Fibroblast of skin of abdomen (primary cell): ENCODE measurements at regions not wholly inside any gene's neighbourhood (a gene's known extent, or its start where the extent isn't known, plus 50 kb on each side); places are given as distances from the start of the nearest gene placed in this dataset.
"Not testable (repeated sequence)": the region's sequence is repeated elsewhere in the genome, so short reads cannot be mapped to it uniquely, and the experiment has no call there.

Source experiments
- DNase-seq: peaks from one replicate; pipeline ENCODE4 v3.0.0-alpha.2; 2013

DNA sequence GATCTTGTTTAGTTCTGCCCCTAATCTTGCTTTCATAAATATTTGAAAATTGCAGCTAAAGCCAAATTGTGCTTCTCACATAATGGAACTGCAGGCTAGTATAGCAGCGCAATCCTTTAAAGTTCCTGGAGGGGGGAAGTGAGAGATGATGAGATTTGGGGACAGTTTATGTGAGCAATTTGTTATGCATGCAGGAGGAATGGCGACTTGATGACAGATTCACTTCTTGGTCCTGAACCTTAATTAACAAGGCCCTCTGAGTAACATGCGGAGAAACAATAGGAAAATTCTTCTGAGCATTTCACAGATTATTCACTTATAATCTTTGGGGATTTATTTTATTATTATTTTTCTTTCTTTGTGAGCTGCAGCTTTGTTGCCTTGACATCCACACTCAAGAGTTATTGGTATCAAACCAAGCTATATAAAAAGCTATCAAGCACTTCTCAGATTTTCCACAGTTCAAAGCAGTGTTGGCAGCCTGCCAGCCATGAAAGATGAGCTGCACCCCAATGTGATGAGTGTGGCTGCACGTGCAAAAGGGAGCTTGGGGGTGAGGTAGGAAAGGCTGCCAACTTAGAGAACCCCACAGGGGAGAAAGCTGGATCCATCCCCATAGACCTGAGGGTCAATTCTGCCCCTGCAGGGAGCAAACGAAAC lies 1662.2 kb upstream of the FLRT2 start:
- peak; percentile 56 for DNase-seq

GRCh38 chr14:83870546-83871270 lies 1659.2 kb upstream of the FLRT2 start:
- DNase-seq: no peak

- no peak for DNase-seq
Measured at GRCh38 chr14:83873669-83874068, 1656.3 kb upstream of the FLRT2 start.

DNA sequence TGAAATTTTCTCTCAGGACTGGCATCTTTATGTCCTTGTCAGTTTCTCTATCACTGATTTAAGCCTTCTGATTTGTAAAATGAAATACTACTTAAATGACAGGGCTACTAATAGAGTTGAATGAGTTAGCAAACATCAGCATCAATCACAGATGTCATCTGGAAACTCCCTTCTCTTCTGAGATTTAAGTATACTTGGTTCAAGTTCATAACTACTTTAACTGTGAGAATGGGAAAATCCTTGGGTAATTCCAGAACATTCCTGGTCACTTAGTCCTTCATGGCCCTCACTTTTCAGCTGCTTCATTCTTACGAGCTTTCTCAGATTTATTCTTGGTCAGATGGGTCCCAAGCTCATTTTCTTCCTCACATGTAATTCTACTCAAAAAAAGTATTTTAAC lies 1655.3 kb upstream of the FLRT2 start:
- DNase-seq: peak; percentile 74

DNA sequence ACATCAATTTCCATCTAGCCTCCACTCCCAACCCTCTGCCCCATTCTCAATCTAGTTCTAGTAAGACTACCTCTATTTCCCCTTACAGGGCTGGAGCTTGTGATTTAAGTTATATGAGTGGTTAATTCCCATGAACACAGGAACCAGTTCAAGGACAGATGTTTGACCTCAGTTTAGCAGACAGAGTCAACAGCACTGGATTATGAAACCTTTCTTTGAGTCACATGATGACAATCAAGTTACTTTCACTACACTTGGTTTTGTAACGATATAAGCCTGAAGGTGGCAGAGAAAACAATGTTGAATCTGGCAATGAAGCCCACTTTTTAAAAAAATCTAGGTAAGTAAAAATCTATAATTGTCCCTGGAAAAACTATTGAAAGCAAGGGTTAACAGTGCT lies 1646.2 kb upstream of the FLRT2 start:
- no peak for DNase-seq

- DNase-seq: no peak
Measured at GRCh38 chr14:83885837-83886293, 1644.1 kb upstream of the FLRT2 start.

DNA sequence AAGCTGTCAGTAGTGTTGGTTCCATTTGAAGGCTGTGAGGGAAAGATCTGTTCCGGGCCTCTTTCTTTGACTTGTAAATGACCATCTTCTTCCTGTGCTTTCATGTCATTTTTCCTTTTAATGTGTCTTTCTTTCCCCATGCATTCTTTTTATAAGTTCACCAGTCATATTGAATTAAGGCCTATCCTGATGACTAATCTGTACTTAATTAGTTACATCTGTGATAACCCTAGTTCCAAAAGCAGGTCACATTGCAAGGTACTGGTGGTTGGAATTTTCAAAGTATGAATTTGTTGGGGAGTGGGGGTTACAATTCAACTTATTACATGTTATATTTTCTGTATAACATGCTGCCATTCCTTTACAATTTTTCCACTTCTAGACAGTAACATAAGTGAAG lies 1642.1 kb upstream of the FLRT2 start:
- DNase-seq: peak; percentile 69

DNA sequence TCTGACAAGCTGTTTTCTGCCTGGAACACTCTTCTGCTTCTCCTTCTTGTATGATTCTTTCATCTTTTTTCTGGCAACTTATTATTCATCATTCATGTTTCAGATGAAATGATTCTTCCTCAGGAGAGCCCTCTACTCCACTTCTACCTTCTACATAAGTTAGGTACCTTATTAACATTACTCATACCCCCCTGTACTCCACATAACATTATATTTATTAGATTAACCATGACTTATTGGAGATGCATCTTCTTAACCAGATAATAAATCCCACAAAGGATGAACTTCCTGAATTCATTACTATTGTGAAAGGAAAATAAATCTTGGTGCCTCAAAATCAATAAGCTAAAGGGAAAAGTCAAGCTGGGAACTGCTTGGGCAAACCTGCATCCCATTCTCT lies 1636.5 kb upstream of the FLRT2 start:
- no peak for DNase-seq

DNA sequence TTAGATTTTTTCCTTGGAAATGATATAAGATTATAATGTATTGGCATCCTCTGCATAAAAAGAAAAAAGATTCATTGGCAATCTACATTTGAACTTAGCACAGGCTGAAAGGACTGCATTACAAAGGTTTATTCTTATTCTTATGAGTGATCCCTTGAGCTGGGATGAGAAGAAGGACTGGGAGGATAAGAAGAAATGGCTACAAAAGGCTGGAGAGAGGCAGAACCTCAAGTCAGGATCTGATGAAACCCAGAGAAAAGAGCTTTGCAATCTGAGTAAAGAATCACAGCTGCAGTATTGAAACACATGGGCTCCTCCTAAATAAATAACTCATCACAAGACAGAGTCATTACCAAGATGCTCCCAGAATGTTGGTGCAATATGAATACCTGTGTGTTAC lies 1635.4 kb upstream of the FLRT2 start:
- no peak for DNase-seq

DNA sequence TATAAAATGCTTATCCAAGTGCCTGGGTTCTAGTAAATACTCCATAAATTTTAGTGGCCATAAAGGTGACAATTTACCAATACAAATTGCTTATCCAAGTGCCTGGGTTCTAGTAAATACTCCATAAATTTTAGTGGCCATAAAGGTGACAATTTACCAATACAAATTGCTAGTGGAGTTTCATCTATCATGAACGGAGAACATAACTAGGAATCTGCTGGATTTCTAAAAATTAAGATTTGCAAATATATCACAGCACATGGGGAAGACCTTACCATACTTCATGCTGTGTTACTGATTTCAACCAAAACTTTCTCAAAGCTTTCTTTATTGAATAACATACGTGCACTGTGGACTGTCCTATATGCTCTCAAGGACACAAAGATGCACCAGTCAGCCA lies 1631.4 kb upstream of the FLRT2 start:
- not testable (repeated sequence) for DNase-seq

GRCh38 chr14:83899706-83900105 lies 1630.2 kb upstream of the FLRT2 start:
- DNase-seq: no peak

DNA sequence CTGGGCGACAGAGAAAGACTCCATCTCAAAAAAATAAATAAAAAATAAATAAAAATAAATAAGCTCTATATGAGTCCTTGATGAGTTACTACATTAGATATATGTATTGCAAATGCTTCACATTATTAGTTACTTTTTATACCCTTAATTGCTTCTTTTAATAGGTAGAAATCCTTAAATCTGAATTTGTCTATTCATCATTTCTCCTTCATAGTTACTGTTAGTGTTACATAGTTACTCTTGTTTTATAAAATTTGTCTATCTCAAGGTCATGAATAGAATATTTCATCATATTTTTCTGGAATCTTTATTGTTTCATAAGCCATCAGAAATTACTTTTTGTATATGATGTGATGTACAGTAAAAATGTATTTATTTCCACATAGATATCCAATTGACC lies 1624.8 kb upstream of the FLRT2 start:
- DNase-seq: no peak

- DNase-seq: no peak
Measured at GRCh38 chr14:83908419-83908818, 1621.5 kb upstream of the FLRT2 start.

- peak; percentile 43 for DNase-seq
Measured at GRCh38 chr14:83909507-83909906, 1620.4 kb upstream of the FLRT2 start.

- peak; percentile 28 for DNase-seq
Measured at GRCh38 chr14:83912032-83912642, 1617.8 kb upstream of the FLRT2 start.

- no peak for DNase-seq
Measured at GRCh38 chr14:83913476-83913875, 1616.5 kb upstream of the FLRT2 start.

DNA sequence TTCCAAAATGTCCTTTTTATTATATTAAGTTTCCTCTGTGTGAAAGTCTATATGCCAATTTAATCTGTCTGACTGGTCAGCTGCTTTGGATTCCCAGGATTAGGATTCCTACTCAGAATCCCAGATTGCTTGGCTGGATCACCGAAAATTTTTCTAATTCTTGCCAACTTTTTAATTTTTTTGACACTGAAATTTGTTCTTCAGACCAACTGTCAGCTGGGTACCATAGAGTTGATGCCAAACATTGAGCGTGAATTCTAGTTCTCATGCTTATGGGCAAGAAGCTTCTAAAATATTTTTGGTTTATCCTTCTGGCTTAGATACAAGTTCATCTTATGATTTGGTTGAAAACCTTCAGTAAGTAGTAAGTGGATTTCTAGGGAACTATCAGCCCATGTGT lies 1611.4 kb upstream of the FLRT2 start:
- DNase-seq: no peak

DNA sequence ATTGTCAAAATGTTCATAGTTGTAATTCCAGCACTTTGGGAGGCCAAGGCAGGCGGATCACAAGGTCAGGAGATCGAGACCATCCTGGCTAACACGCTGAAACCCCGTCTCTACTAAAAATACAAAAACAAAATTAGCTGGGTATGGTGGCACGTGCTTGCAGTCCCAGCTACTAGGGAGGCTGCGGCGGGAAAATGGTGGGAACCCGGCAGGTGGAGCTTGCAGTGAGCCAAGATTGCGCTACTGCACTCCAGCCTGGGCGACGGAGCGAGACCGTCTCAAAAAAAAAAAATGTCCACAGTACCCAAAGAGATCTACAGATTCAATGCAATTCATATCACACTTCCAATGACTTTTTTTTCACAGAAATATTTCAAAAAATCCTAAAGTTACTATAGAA lies 1610.3 kb upstream of the FLRT2 start:
- not testable (repeated sequence) for DNase-seq

GRCh38 chr14:83923842-83924241 lies 1606.1 kb upstream of the FLRT2 start:
- DNase-seq: no peak

DNA sequence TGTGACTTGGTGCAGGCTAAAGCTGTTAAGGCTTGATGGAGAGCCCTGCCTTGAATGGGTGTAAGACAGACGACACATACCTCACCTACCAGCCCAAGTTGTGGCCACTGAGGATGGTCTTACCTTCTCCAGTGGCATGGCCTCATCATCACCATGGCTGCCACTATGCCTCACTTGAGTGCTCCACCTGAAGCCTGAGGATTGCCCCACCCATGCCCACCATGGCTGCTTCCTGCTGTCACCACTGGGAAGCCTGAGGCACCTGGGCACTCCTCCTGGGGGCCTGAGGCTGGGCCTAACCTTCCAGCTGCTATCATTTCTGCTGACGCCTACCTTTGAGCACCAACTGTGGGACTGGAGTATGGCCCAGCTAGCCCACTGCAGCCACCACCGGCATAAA lies 1605.7 kb upstream of the FLRT2 start:
- no peak for DNase-seq

DNA sequence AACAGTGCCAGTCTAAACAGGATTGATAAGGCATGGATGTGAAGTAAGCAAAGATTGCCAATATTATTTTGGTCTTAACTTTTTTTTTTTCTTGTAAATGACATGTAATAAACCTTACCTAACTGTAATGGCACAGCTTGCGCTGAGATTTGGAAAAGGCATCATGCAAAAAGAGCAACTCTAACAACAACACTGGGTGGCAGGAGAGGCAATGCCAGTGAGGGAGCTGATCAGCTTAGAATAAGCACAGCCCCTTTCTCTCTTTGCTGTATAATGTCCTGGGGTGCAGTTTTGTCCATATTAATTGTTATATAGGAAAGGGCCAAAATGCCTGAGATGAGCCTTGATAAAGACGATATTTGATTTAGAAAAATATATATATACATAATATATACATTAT lies 1589.7 kb upstream of the FLRT2 start:
- DNase-seq: no peak

DNA sequence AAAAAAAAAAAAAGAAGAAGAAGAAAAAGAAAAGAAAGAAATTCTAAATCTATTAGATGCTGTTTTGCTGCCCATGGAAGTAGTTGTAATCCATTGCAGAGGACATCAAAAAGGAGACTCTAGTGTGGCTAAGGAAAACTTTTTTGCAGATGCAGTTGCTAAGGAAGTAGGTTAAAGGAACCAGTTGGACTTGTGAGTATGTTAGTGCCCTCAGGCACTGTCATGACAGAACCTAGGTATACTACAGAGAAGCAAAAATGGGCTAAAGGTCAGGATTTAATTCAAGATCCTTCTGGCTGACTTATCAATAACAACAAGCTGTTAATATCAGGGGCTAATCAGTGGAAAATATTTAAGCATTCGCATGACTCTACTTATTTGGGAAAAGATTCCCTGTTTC lies 1571.6 kb upstream of the FLRT2 start:
- no peak for DNase-seq

- DNase-seq: no peak
Measured at GRCh38 chr14:83960832-83961512, 1569.0 kb upstream of the FLRT2 start.
